ENCODE measurements at regions not wholly inside any gene's neighbourhood (a gene's known extent, or its start where the extent isn't known, plus 50 kb on each side); places are given as distances from the start of the nearest gene placed in this dataset.

- TF ChIP-seq ATF6 (CRISPR knock-in tag; conservative IDR thresholded peaks at IDR 0.05), result no peak
- 0 out of 2 replicates have a peak, but pooled peaks have one; percentile 59 for TF ChIP-seq SATB2 (CRISPR knock-in tag; IDR thresholded peaks at IDR 0.05)
- TF ChIP-seq HNF1A (IDR thresholded peaks at IDR 0.05; ENCODE audit: low read depth), result no peak
- peak; percentile 24; the same call in 1 of the 2 replicates for TF ChIP-seq HNF1A (CRISPR knock-in tag; IDR thresholded peaks at IDR 0.05; ENCODE audit: borderline replicate concordance)
- TF ChIP-seq ASH2L (IDR thresholded peaks at IDR 0.05; ENCODE audit: insufficient read length, low read depth, low read length), result peak; percentile 92
- TF ChIP-seq DRAP1 (CRISPR knock-in tag; IDR thresholded peaks at IDR 0.05), result no peak
- peak; percentile 53; the same call in 1 of the 2 replicates for TF ChIP-seq MTF1 (CRISPR knock-in tag; IDR thresholded peaks at IDR 0.05)
- no peak for TF ChIP-seq KDM2A (CRISPR knock-in tag; IDR thresholded peaks at IDR 0.05; ENCODE audit: borderline replicate concordance, low read depth)
- no peak for TF ChIP-seq SMARCC2 (IDR thresholded peaks at IDR 0.05)
- TF ChIP-seq ZFP1 (CRISPR knock-in tag; IDR thresholded peaks at IDR 0.05), result peak; percentile 32; the same call in 1 of the 2 replicates
- no peak for TF ChIP-seq RNF219 (CRISPR knock-in tag; IDR thresholded peaks at IDR 0.05)
- no peak for TF ChIP-seq SIN3A (IDR thresholded peaks at IDR 0.05; ENCODE audit: borderline replicate concordance, low read depth, low read length)
- no peak for TF ChIP-seq ZBTB43 (CRISPR knock-in tag; conservative IDR thresholded peaks at IDR 0.05)
- TF ChIP-seq RFX3 (CRISPR knock-in tag; IDR thresholded peaks at IDR 0.05), result peak; percentile 92
- 0 out of 2 replicates have a peak, but pooled peaks have one; percentile 19 for TF ChIP-seq FOXK1 (CRISPR knock-in tag; IDR thresholded peaks at IDR 0.05; ENCODE audit: borderline replicate concordance, low read depth)
- TF ChIP-seq MZF1 (CRISPR knock-in tag; IDR thresholded peaks at IDR 0.05; ENCODE audit: borderline replicate concordance), result no peak
- TF ChIP-seq KDM6A (CRISPR knock-in tag; IDR thresholded peaks at IDR 0.05; ENCODE audit: low read depth), result no peak
- no peak for TF ChIP-seq SOX6 (IDR thresholded peaks at IDR 0.05)
- peak; percentile 12; the same call in 1 of the 2 replicates for TF ChIP-seq SOX6 (CRISPR knock-in tag; IDR thresholded peaks at IDR 0.05)
Measured at GRCh38 chr14:37819155-37820015, 224.0 kb downstream of the TTC6 start (continued).
